PC-3 (cell line): ENCODE measurements at regions not wholly inside any gene's neighbourhood (a gene's known extent, or its start where the extent isn't known, plus 50 kb on each side); places are given as distances from the start of the nearest gene placed in this dataset.

Source experiments
- ATAC-seq: fragments of 200-7000 bp; cut with Tn5 transposase; 2 replicates; pipeline ENCODE4 v1.9.1; 2020; ENCODE audit warnings: mild to moderate bottlenecking, moderate library complexity
- BruUV-seq: library from RNA; stranded (reverse); fragments of 400-500 nt; replicated peaks from 2 replicates; lab custom pipeline; 2021; lab: Mats Ljungman, UMichigan
- CTCF ChIA-PET: fragments of 300-600 bp; sonication (Branson Sonifier 250); formaldehyde crosslinking; loops from one replicate; lab custom pipeline; 2022; ENCODE audit warnings: antibody characterized with exemption; lab: Charles Lee
- POLR2A ChIA-PET: fragments of 300-600 bp; sonication (Branson Sonifier 250); formaldehyde crosslinking; loops from one replicate; lab custom pipeline; 2022; ENCODE audit warnings: antibody characterized with exemption; ENCODE audit not compliant: unreplicated experiment; lab: Charles Lee
- DNase-seq: peaks from one replicate; pipeline ENCODE4 v3.0.0-alpha.2; 2015
- H2AFZ ChIP-seq: fragments of 300-600 bp; sonication (generic); 2 replicates; pipeline ENCODE4 v1.6.0; 2016; ENCODE audit warnings: antibody characterized with exemption, low read length
- H3F3A ChIP-seq: fragments of 300-600 bp; sonication (generic); one replicate; pipeline ENCODE4 v1.6.0; 2017; ENCODE audit warnings: antibody characterized with exemption, low read length, control low read depth, mild to moderate bottlenecking; ENCODE audit not compliant: unreplicated experiment
- H3K27ac ChIP-seq: fragments of 300-600 bp; sonication (generic); 2 replicates; pipeline ENCODE4 v1.5.1; 2016; ENCODE audit warnings: mild to moderate bottlenecking, low read length
- H3K27me3 ChIP-seq: fragments of 300-600 bp; sonication (generic); 2 replicates; pipeline ENCODE4 v1.6.1; 2016; ENCODE audit warnings: low read length, mixed read lengths
- H3K36me3 ChIP-seq: fragments of 300-600 bp; sonication (generic); 2 replicates; pipeline ENCODE4 v1.6.1; 2016; ENCODE audit warnings: low read depth, mixed run types, low read length, mixed read lengths
- H3K4me1 ChIP-seq: fragments of 300-600 bp; sonication (generic); 2 replicates; pipeline ENCODE4 v1.5.1; 2016; ENCODE audit warnings: low read length; ENCODE audit not compliant: insufficient read depth
- H3K4me2 ChIP-seq: fragments of 300-600 bp; sonication (generic); 2 replicates; pipeline ENCODE4 v1.6.0; 2016; ENCODE audit warnings: low read length
- H3K4me3 ChIP-seq: fragments of 300-600 bp; sonication (generic); 2 replicates; pipeline ENCODE4 v1.5.1; 2016; ENCODE audit warnings: mild to moderate bottlenecking, low read length, mixed read lengths
- H3K79me2 ChIP-seq: fragments of 300-600 bp; sonication (generic); 2 replicates; pipeline ENCODE4 v1.6.1; 2017; ENCODE audit warnings: low read length, mixed read lengths
- H3K9ac ChIP-seq: fragments of 300-600 bp; sonication (generic); 2 replicates; pipeline ENCODE4 v1.6.0; 2016; ENCODE audit warnings: mild to moderate bottlenecking, low read length
- H3K9me2 ChIP-seq: fragments of 300-600 bp; sonication (generic); replicated peaks from 2 replicates; pipeline ENCODE4 v1.6.1; 2016; ENCODE audit warnings: mixed run types, low read length, mixed read lengths
- H3K9me3 ChIP-seq: fragments of 300-600 bp; sonication (generic); 2 replicates; pipeline ENCODE4 v1.6.1; 2016; ENCODE audit warnings: low read length, mixed read lengths
- H4K20me1 ChIP-seq: fragments of 300-600 bp; sonication (generic); 2 replicates; pipeline ENCODE4 v1.6.1; 2016; ENCODE audit warnings: low read length, mixed read lengths
- EZH2 ChIP-seq: fragments of 300-600 bp; sonication (generic); IDR thresholded peaks from one replicate; pipeline ENCODE4 v1.6.1; 2017; ENCODE audit warnings: antibody characterized with exemption, mild to moderate bottlenecking, low read length; ENCODE audit not compliant: unreplicated experiment
- EZH2phosphoT487 ChIP-seq: fragments of 300-600 bp; sonication (generic); IDR thresholded peaks from 2 replicates; pipeline ENCODE4 v1.6.1; 2018; ENCODE audit warnings: mild to moderate bottlenecking, antibody characterized with exemption, low read length, borderline replicate concordance
- intact Hi-C: fragments of 100-400 bp; cut with micrococcal nuclease; formaldehyde crosslinking; loops from 2 replicates; pipeline ENCODE4 v1.9.0; 2023
- TF ChIP-seq, protein P1 (sequence below): fragments of 300-600 bp; sonication (generic); conservative IDR thresholded peaks from 2 replicates; pipeline ENCODE4 v1.5.1; 2017; ENCODE audit warnings: antibody characterized with exemption, low read depth, mild to moderate bottlenecking, low read length

GRCh38 chr1:76759171-76759860, 108.0 kb upstream of the ST6GALNAC5 start:
- Histone ChIP-seq H3K27ac (no peak overlapping the region), H3F3A (no peaks in the 10 kb centered on the region), H4K20me1 (no peaks in the 10 kb centered on the region), H2AFZ (no peak overlapping the region), H3K27me3 (peaks cover 7% of the 10 kb centered on the region; the same call in 1 of the 2 replicates), H3K79me2 (no peaks in the 10 kb centered on the region), H3K36me3 (no peaks in the 10 kb centered on the region), H3K9ac (no peak overlapping the region), H3K4me1 (no peaks in the 10 kb centered on the region), H3K9me3 (no peaks in the 10 kb centered on the region), H3K4me3 (no peak overlapping the region), H3K9me2 (no peaks in the 10 kb centered on the region), H3K4me2 (no peak overlapping the region)
- intact Hi-C loops = no loop called here
- no TSS peak for BruUV-seq
- TF ChIP-seq EZH2phosphoT487 = no peak
- TF ChIP-seq EZH2 = no peak
- TF ChIP-seq, protein P1, sequence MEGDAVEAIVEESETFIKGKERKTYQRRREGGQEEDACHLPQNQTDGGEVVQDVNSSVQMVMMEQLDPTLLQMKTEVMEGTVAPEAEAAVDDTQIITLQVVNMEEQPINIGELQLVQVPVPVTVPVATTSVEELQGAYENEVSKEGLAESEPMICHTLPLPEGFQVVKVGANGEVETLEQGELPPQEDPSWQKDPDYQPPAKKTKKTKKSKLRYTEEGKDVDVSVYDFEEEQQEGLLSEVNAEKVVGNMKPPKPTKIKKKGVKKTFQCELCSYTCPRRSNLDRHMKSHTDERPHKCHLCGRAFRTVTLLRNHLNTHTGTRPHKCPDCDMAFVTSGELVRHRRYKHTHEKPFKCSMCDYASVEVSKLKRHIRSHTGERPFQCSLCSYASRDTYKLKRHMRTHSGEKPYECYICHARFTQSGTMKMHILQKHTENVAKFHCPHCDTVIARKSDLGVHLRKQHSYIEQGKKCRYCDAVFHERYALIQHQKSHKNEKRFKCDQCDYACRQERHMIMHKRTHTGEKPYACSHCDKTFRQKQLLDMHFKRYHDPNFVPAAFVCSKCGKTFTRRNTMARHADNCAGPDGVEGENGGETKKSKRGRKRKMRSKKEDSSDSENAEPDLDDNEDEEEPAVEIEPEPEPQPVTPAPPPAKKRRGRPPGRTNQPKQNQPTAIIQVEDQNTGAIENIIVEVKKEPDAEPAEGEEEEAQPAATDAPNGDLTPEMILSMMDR = no peak
- ChIA-PET CTCF (no interaction called here), POLR2A (no interaction called here)
- ATAC-seq = no peak
- DNase-seq = no peak

DNA sequence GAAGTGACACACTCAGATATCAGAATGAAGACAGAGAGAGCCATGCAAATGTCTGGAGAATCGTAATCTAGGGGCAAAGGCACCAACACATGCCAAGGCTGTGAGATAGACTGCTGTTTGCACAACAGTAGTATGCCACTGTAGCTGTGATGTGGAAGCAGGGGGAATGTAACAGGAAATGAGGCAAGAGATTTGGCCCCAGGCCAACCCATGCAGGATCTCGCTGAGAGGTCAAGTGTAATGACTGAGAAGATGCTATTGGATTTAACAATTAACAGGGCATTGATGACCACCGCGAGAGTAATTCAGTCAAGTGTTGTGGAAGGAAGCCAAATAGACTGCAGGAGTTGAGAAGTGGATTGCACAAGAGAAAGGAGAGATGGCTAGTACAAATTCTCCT, 107.3 kb upstream of the ST6GALNAC5 start:
- ChIA-PET CTCF (no interaction called here), POLR2A (no interaction called here)
- Histone ChIP-seq H3K4me2 (no peak overlapping the region), H3K9ac (no peak overlapping the region), H3K4me1 (no peaks in the 10 kb centered on the region), H4K20me1 (no peaks in the 10 kb centered on the region), H3K9me2 (no peaks in the 10 kb centered on the region), H3K36me3 (no peaks in the 10 kb centered on the region), H3K27ac (no peak overlapping the region), H3K9me3 (no peaks in the 10 kb centered on the region), H3K79me2 (no peaks in the 10 kb centered on the region), H3K4me3 (no peak overlapping the region), H3K27me3 (peaks cover 13% of the 10 kb centered on the region), H3F3A (no peaks in the 10 kb centered on the region), H2AFZ (no peak overlapping the region)
- DNase-seq = no peak
- BruUV-seq = no TSS peak
- intact Hi-C loops = no loop called here
- TF ChIP-seq, protein P1 = no peak
- no peak for TF ChIP-seq EZH2phosphoT487
- no peak for TF ChIP-seq EZH2
- no peak for ATAC-seq

- no TSS peak for BruUV-seq
These were observed 103.5 kb upstream of the ST6GALNAC5 start for GRCh38 chr1:76763738-76764137.

More at GRCh38 chr1:76763738-76764137, 103.5 kb upstream of the ST6GALNAC5 start:
- intact Hi-C loops = no loop called here
- Histone ChIP-seq H3K79me2 (no peaks in the 10 kb centered on the region), H3K9ac (no peak overlapping the region), H3K9me2 (no peaks in the 10 kb centered on the region), H3F3A (no peaks in the 10 kb centered on the region), H3K27me3 (peaks cover 41% of the 10 kb centered on the region), H3K27ac (no peak overlapping the region), H2AFZ (no peak overlapping the region), H3K36me3 (no peaks in the 10 kb centered on the region), H4K20me1 (no peaks in the 10 kb centered on the region), H3K9me3 (no peaks in the 10 kb centered on the region), H3K4me3 (no peak overlapping the region), H3K4me2 (no peak overlapping the region), H3K4me1 (no peaks in the 10 kb centered on the region)
- DNase-seq (no peak), ATAC-seq (no peak)
- TF ChIP-seq EZH2phosphoT487 (no peak), EZH2 (no peak)
- TF ChIP-seq, protein P1 = no peak
- CTCF ChIA-PET = no interaction called here
- POLR2A ChIA-PET = no interaction called here
